Inflammatory macrophage treated with lipopolysaccharide for 4 hours (primary cell): ENCODE measurements at regions not wholly inside any gene's neighbourhood (a gene's known extent, or its start where the extent isn't known, plus 50 kb on each side); places are given as distances from the start of the nearest gene placed in this dataset.
"Not testable (repeated sequence)": the region's sequence is repeated elsewhere in the genome, so short reads cannot be mapped to it uniquely, and the experiment has no call there.

Experiments used
- DNase-seq: peaks from one replicate; pipeline ENCODE4 v3.0.0-alpha.2; 2020

- DNase-seq, result no peak
These were observed 325.9 kb upstream of the LRFN5 start for GRCh38 chr14:41280745-41281144.

DNA sequence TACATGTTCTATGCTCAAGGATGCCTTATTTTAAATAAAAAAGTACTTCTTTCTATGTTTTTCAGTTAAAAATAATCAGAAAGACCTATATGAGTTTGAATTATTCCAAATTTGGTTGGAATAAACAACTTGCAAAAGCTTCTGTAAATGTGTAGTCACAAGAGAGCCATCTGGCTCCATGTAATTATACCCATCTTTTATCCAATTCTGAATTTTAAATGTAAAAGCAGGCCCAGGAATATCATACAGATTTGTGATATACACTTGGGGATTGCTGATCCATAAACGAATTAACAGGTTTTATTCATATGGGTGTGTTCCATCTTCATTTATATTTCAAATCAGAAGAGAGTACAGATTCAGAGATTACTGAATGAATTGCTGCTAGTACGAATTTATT, 329.2 kb upstream of the LRFN5 start:
- DNase-seq, result no peak

GRCh38 chr14:41257476-41257875, 349.2 kb upstream of the LRFN5 start:
- no peak for DNase-seq

- no peak for DNase-seq
These were observed 371.2 kb upstream of the LRFN5 start for GRCh38 chr14:41235466-41235865.

DNA sequence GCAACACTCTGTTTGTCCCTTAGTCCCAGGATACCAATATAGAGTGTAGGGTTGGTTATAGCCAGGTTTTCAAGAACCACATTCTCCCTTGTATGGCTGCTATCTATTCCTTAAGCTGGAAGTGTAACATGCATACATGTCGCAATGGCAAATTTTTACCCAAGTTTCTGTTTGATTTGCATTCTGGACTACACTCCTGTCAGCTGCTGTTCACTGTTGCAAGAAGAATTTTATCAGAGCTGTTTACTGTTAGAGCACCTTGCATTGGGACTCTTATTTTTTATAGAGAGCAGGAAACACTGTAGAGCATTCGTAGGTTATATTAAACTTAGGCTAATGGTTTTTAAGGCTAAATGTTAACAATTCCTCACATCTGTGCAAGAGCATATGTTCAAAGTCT, 376.0 kb upstream of the LRFN5 start:
- DNase-seq, result no peak

DNA sequence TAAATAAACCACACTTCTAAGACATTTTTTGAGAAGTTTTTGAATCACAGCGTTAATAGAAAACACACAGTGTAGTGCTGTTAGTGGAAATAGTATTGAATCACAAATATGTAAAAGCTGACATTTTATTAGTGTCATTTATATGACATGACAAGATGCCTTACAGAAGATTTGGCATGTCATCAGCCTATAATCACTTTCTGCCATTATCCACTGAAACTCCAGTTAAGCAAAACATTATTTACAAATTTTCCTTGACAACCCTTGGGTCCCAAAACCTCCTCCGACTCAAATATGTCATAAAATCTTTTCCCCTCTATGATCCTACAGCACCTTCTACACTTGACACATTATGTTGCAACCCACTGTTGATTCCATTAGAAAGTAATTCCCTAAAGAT, 376.9 kb upstream of the LRFN5 start:
- no peak for DNase-seq

DNA sequence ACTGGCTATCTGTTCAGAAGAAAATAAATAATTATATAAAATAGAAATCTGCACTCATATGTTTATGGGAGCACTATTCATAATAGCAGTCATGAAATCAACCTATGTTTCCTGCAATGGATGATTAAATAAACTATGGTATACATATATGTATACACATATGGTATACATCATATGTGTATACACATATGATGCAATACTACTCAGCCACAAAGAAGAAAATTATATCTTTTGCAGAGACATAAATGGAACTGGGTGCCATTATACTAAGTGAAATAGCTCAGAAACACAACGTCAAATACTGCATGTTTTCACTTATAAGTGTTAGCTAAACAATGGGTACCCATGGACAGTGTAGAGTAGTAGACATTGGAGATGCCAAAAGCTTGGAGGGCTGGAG, 381.2 kb upstream of the LRFN5 start:
- DNase-seq, result no peak

GRCh38 chr14:41222581-41222980, 384.1 kb upstream of the LRFN5 start:
- DNase-seq, result no peak

GRCh38 chr14:41214978-41215377, 391.7 kb upstream of the LRFN5 start:
- DNase-seq, result not testable (repeated sequence)

- DNase-seq, result no peak
These were observed 405.0 kb upstream of the LRFN5 start for GRCh38 chr14:41201696-41202095.

GRCh38 chr14:41187868-41188267, 418.8 kb upstream of the LRFN5 start:
- no peak for DNase-seq

DNA sequence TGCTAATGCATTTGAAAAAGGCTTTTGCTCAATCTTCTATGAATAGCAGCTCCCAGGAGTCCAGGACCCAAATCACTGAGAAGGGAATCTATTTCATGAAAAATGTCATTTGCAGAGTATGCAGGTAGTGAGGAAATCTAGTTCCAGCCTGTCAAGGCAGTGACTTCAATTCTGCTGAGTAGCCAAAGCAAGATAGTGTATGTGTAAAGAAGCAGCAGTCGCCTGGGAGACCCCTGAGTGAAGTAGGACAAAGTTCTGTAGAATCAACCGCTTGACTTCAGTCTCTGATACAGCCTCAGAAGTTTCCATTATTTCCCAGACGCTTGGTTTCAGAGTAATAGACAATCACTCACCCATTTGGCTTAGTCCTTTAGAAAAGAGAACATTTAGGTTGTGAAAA, 435.6 kb upstream of the LRFN5 start:
- DNase-seq, result no peak

- no peak for DNase-seq
These were observed 439.6 kb upstream of the LRFN5 start for GRCh38 chr14:41167040-41167439.

GRCh38 chr14:41154143-41154807, 452.4 kb upstream of the LRFN5 start:
- DNase-seq, result no peak

DNA sequence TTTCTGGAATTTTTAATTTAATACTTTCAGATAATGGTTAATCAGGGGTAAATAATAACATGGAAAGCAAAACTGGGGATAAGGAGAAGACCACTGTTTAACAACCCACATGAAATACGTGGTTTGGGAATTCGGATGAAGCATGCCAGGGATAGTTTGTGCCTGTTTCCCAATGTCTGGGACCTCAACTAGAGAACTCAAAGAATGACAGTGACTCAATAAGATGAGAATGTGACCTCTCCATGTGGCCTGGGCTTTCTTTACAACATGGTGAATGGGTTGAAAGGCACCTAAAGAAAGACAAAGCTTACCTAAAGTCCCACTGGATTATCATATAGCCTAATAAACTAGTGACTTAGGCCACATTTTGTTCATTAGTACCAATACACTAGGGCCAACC, 460.3 kb upstream of the LRFN5 start:
- DNase-seq, result no peak

DNA sequence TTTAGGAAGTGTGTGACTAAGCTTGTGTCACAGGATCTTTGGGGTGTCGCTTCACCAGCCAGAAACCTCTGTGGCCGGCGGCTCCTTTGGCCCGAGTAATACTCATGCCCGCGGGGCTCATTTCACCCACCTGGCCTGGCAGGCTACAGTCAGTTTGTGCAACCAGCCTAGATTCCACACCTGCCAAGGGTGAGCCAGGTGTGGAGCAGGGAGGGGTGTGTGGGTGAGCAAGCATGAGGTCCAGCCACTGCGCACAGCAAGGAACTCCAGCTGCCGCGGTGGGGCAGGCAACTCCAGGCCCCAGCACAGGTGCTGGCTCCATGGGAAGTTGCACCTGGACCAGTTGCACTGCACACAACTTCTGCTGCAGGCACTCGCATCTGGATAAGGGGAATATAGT, 462.3 kb upstream of the LRFN5 start:
- no peak for DNase-seq

DNA sequence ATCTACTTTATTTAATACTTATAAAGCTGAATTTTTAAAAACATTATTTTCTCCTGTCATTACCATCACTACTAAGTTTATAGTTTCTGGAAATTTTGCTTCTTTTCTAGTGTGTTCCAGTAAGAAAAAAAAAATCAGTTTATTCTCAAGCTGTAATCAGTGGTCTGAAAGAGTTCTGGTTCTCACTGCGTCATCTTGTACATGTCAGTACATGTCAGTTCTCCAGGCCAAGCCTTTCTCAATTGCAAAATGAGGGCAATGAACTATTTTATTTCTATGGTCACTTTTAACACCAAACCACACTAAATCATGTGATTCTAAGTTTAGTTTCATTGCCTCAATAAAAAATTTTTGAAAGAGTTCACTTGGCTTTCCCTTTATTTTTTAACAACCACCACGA, 468.9 kb upstream of the LRFN5 start:
- DNase-seq, result no peak

- no peak for DNase-seq
These were observed 476.4 kb upstream of the LRFN5 start for GRCh38 chr14:41130274-41130673.

DNA sequence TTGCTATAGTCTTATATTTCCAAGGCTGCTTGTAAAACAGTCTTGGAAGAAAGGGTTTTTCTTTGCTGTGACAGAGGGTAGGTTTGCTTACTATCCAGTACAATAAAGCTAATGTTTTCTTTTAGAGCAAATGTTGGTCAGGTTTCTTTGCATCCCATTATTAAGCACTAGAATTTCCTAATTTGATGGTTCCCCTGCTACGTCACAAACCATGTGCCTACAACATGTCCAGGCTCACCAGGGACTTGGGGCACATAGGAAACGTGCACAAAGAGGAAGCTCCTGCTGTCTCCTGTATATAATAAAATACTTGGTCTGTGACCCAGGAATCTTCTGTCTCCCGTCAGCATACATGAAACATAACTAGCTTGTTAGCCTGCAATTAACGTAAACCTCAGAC, 486.3 kb upstream of the LRFN5 start:
- DNase-seq, result no peak

- no peak for DNase-seq
These were observed 510.5 kb upstream of the LRFN5 start for GRCh38 chr14:41096131-41096530.

DNA sequence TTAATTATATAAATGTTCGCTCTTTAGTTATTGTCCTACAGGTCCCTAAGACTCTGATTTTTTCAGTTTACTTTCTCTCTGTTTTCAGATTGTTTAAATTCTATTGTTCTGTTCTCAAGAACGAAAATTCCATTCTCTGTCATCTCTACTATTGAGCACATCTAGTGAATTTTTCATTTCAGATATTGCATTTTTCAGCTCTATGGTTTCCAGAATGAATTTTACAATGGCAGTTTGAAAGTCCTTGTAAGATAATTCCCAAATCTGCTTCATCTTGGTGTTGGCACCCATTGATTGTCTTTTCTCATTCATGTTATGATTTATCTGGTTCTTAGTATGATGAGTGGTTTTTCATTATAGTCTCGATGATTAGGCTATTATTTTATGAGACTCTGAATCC, 519.6 kb upstream of the LRFN5 start:
- no peak for DNase-seq

DNA sequence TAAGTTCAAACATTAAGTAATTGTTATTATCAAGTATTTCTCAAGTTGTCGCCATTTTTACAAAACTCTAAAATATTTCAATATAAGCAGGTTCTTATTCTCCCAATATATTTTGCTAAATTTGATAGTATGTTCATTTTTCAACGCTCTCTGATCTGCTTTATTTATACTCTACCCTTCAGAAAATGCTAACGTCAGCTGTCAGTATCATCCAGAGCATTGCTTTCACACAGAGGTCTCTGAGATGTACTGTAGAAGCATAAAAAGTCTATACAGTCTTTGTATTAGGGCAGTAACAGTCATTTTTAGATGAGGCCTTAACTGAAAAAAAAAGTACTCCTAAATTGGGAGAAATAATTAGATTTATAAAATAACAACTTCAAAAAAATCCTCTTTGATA, 533.1 kb upstream of the LRFN5 start:
- no peak for DNase-seq

DNA sequence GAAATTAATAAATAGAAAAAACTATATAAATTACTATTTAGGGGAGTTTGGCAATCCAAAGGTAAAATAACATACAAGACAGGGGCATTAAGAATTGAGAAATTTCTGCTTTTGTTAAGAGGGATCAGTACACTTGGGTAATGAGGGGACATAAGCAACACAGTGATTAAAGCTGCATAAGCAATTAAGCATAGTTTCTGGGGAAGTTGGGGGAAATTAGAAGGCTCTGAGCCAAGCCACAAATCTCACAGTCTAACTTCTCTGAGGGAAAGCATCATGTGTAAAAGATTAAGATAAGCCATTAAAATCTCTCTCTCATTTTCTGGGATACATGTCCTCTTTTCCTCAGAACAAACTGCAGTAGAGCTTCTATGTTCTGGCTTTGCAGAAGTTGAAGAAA, 533.9 kb upstream of the LRFN5 start:
- no peak for DNase-seq

- no peak for DNase-seq
These were observed 535.3 kb upstream of the LRFN5 start for GRCh38 chr14:41071351-41071750.

DNA sequence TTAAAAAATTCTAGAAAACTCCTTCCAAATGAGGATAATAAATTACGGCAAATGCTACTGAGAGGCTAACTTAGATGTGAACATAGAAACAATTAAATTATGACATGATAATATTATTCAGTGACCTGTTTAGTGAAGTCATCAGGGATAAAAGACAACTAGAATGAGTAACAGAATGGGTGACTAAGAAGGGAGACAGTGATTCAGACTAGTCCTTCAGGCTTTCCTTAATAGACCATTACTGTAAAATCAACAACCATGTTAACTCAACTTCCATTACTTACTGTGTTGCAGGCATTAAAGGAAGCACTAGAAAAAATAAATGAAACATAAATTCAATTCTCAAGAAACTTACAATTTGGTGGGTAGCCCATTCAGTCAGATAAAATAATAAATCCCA, 543.9 kb upstream of the LRFN5 start:
- no peak for DNase-seq

GRCh38 chr14:41055589-41055988, 551.1 kb upstream of the LRFN5 start:
- DNase-seq, result no peak
